A204.1 (cell line): ENCODE measurements at regions not wholly inside any gene's neighbourhood (a gene's known extent, or its start where the extent isn't known, plus 50 kb on each side); places are given as distances from the start of the nearest gene placed in this dataset.
A peak's percentile ranks its signal among the peaks of the same experiment; 100 is the strongest.
"Not testable (repeated sequence)": the region's sequence is repeated elsewhere in the genome, so short reads cannot be mapped to it uniquely, and the experiment has no call there.

ENCODE experiments used
- FAIRE-seq: peaks from 2 replicates; lab custom pipeline; 2012; peaks lifted over from hg19 to GRCh38; lab: Jason Lieb, UNC

DNA sequence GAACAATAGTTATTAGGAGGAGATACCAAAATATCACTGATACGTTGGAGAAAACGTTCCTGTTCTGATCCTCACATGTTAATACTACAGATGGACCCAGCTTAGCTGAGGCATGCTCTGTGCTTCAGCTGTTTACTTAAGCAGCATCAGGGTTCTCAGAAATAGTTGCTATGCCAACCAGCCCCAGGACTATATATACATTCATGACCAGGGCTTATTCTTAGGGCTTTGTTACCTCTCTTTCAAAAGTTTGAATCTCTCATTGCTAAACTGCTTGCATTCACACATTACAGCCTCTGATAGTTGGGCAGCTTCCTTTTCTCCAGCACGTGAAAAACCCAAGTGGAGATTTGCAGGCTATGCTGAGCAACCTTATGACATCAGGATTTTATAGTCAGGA lies 800.4 kb downstream of the DIAPH3 start:
- no peak for FAIRE-seq

DNA sequence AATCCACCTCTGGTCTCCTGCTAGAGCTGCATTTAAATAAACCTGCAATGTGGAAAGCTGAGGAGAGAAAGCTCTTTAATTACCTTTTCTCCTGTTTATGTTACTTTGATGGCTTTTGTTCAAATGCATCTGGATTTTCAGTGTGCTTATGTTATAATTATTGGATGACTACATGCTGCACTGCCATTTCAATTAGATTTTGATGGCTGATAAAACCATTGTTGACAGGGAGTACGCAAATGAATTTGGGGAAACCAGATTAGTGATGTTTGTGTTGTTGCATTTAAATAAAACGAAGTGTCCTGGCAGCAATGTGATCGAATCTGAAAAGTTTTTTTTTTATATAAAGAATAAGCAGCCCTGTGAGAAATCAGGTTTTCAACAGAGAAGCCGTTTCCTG lies 799.8 kb downstream of the DIAPH3 start:
- no peak for FAIRE-seq

DNA sequence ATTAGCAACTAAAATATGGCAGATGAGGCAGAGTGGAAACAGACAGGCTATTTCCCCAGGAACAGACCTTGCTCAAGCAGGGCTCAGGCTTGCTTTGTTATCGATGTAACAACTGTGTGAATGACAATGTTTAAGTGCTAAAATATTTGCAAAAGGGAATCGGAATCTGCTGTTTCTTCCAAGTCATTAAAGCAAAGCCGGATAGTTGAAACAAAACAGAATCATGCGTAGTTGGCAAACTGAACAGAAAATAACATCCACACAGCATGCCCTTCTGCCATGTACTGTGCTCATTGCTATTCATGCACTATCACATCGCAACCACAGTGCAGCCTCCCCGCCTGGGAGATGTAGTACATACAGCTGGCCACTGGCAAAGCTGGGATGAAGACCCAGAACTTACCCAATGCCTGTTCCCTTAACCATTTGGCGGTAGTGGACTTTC lies 799.1 kb downstream of the DIAPH3 start:
- FAIRE-seq = no peak

DNA sequence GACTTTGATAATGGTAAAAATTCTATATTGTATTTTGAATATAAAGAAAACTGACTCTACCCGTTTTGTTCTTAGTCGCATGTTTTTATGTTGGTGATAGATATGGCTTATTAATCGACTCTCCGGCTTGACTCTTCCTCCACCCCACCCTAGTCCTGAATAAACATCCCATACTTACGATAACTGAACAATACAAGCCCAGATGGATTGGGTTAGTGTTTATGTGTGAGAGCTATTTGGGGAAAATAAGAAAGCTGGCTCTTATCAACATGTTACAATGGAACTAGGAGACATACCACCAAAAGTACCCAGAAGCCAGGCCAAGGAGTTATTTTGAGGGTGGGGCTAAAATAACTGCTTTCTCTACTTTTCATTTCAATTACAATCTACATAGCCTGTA lies 796.3 kb downstream of the DIAPH3 start:
- FAIRE-seq = no peak

DNA sequence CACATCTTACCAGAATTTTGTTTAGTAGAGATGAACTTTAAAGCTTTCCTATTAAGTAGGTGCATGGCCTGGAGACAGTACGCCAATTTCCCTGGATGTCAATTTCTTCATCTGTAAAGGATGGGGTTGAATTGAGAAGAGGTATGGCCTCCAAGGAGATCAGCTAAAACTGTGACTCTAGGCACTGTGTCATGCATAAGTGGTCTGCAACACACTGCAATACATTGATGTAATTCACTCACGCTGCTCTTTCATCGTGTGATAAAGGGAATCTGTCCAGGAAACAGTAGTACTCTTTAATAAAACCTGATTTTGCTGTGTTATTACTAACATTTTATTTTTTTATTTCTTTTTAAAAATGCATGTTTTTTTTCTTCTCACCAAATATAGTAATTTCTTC lies 795.8 kb downstream of the DIAPH3 start:
- FAIRE-seq = no peak

DNA sequence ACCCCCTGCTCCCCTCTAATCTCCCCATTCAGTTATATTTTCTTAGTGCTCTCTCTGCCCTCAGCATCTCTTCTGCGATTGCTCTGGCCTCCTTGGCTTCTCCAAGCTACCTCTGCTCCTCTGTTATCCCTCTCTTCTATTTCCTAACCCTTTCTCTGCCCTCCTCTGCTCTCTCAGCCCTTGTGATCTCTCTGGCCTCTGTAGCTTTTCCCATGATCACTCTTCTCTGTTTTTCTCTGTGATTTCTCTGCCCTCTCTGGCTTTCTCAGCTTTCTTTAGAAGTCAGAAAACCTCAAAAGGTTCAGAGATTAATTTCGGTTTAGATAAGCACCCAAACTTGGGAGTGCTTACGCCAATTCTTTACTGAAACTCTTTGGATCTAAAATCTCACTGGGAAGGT lies 795.0 kb downstream of the DIAPH3 start:
- FAIRE-seq = no peak

DNA sequence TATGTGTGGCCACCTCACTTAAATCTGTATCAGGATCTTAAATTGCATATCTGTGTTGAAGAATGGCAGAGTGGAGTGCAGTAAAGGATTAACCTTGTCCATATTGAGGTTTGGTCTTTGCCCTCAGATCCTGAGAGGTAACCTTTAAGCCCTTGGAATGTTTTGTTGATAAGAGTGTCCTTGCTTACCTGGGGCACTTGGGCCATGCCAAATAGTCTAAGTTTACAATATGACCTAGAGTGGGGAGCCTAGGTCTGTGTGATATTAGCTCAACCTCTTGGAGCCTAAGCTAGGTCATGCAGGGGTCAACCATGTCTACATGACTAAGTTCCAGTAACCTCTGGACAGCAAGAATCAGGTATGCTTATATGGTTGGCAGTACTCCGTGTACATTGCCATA lies 792.5 kb downstream of the DIAPH3 start:
- FAIRE-seq = no peak

DNA sequence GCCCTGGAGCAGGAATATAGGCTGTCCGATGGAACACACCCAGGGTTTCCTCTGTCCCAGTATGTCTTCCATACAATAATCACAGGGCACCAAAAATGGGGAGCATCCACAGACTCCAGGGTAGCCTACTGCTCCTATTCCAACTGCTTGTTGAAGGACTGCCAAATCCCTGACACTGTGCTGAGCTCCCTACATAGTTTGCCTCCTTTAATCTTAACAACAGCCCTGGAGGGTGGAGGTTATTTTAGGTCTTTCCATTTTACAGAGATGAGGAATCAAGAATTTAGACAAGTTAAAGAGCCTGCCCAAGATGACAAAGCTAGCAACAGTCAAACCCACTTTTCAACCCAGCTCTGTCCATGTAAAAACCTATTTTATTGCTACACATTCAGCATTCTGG lies 790.4 kb downstream of the DIAPH3 start:
- no peak for FAIRE-seq

DNA sequence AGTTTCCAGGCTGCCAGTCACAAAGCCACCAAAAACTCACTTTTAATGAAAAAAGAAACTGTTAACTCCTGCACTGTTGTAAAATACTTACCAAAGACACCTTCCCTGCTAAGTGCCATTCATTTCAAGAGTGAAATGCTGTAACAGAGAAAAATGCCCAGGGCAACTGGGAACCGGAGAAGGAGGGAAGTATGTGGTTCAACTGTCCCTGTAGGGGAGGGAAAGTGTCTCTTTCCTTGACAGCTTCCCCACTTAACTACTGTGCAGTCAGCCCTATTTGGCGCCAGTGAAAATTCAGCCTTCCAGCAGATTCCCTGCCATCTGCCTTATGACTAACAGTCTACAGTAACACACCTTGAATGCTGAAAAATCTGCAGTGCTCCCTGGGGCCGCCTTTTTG lies 789.0 kb downstream of the DIAPH3 start:
- FAIRE-seq = no peak

DNA sequence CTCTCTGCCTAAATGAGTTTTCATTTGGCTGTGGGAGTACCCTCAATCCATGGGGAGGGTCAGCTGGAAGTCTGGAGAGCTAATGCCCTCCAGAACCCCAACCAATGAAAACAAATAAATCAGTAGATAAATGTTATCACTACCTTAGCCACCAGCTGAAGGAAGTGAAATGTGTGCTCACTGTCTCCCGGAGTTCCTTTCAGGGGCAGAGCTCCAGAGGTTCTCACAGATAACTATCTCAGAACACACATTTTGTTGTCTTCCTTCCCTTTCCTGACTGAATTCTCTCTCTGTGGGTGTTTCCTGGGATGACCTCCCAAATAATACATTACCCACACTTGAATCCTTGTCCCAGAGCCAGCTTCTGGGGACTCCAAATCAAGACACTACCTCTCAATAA lies 779.6 kb downstream of the DIAPH3 start:
- no peak for FAIRE-seq

DNA sequence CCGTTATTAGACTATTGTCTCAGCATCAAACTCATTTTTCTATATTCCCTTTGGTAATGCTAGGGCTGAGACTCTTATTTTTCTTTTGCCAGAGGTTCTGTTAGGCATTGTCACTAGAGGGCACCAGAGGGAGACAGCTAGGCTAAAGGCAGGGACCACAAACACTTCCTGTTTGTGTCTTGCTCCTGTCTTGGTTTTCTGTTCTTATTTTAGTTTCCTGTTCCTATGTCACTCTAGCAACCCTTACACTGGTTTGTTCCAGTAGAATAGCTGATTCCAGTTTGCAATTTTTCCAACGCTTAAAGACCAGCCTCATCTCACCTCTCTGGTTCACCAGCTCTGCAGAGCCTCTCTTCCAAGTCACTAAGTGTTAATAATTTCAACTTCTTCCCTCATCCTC lies 772.0 kb downstream of the DIAPH3 start:
- FAIRE-seq = peak; percentile 80

DNA sequence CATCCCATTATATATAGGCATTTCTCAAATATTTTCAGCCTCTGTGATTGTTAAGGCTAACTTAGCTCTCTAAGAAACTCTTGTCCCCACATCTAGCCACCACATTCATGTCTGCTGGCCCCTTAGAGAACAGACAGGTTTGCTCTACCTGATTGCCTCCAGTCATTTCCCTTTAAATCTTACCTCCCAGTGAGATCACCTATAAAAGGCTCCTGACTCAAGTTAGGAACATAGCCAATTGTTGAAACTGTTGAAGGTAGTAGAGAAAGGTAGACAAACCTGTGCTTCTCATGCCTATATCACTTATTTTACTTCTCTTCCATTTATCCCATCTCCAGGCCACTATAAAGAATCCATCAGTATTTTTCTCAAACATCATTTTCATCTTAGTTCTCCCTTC lies 771.4 kb downstream of the DIAPH3 start:
- no peak for FAIRE-seq

DNA sequence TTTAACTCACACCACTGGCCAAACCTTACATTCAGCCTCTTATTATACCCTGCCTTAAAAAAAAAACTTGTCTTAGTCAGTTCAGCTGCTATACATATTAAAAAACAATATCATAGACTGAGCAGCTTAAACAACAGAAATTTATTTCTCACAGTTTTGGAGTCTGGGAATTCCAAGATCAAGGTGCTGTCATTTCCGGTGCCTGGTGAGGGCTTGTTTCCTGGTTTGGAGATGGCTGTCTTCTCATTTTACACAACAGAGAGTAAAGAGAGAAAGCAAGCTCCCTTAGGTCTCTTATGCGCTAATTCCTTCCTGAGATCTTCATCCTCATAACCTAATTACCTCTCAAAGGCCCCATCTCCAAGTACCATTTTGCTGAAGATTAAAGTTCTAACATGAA lies 769.2 kb downstream of the DIAPH3 start:
- no peak for FAIRE-seq

DNA sequence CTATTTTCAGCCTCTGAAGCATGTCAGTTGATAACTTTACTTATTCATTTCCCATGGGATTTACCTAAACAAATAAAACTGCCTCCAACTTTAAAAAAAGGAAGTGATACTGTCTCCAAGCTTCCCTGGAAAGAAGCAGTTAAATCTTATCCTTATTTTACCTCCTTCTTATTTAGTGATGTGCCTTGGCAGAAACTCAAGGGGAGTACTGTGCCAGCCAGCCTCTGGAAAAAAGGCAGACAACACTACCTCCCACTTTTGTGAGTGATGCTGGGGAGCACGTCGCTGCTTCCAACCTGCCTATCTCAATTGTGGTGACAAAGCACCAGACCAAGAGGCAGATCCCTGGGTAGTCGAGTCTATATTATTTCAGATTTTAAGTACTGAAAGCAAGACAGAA lies 765.6 kb downstream of the DIAPH3 start:
- no peak for FAIRE-seq

DNA sequence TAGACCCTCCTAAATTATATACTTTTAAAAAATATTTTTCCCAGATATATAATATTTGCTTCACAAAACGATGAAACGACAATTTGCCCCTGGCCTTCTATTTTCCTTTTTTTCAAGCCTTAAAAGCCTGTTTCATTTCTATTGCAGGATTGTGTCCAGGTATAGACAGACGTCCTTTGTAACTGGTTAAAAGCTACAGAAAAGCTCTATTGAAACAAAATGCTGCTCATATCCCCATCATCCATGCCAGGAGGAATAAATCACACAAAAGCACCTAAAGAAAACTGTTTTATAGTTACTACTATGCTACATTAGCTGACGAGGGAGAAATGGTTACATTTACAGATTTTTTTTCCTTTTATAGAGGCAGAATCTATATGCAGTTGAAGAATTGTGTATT lies 765.1 kb downstream of the DIAPH3 start:
- no peak for FAIRE-seq

DNA sequence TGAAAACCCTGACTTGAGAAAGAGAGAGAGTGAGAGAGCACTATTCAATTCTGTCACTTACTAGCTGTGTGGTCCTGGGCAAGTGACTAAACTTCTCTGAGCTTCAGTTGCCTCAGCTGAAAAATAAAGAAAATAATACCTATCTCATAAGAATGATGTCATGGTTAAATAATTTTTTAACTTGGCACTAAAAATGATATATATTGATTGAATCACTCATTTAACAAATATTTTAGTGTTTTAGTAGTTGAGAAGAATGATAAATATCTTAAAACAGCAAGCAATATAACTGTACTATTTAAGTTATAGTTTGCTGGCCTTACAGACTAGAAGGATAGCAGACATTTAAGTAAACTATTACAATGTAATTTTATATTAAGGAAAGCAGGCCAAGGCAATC lies 764.2 kb downstream of the DIAPH3 start:
- FAIRE-seq = no peak

DNA sequence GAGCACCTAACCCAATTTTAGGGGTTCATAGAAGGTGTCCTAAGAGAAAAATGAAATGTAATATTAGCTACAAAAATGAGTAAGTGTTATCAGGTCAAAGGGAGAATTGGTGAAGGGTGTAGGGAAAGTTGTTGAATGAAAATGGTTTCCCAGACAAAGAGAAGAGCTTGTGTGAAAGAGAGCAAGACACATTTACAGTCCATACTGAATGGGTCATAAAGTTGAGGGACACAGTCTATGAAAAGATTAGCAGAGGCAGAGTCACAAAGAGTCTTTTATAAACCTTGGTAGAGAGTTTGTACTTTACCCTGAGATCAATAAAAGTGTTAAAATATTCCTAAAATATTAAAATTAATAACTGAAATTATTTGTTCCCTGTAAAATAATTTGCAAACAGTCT lies 759.4 kb downstream of the DIAPH3 start:
- FAIRE-seq = no peak

DNA sequence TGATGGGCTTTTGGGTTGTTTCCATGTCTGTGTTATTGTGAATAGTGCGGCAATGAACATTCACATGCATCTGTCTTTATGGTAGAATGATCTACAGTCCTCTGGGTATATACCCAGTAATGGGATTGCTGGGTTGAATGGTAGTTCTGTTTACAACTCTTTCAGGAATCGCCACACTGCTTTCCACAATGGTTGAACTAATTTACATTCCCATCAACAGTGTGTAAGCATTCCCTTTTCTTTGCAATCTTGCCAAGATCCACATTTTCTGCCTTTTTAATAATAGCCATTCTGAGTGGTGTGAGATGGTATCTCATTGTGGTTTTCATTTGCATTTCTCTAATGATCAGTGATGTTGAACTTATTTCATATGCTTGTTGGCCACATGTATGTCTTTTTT lies 756.5 kb downstream of the DIAPH3 start:
- not testable (repeated sequence) for FAIRE-seq

DNA sequence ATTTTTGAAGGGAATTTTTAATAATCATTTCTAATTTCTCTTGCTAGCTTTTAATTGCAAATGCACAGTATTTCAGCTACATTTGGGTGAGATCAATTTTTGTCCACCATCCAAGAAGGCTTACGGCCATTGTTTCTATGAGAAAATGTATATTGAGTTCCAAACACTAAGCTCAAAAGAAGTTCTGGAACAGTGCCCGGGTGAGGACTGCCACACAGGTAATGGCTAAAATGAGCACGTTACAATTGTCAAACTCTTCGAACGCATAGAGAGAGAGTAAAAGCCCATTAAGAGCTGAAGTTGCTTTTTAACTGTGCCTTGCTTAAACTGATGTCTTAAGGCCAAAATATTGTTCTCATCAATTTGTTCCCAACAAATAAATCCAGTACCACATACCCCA lies 755.0 kb downstream of the DIAPH3 start:
- no peak for FAIRE-seq

DNA sequence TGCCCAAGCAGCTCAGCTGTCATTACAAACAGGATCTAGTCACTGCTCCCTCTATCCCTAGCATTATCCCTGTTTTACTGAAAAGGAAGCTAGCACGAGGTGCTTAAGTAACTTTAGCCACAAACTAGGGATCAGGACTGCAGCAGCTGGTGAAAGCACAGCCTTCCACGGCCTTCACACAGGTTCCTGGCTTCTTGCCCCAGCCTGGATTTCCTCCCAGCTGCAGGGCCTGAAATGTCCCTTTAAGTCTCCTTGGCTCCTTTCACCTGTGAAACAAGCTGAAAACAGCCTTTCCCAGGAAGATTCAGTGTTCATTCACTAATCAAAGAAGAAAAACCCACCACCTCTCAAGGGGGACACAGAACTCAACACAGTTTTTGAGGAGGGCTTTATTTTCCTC lies 754.5 kb downstream of the DIAPH3 start:
- no peak for FAIRE-seq

DNA sequence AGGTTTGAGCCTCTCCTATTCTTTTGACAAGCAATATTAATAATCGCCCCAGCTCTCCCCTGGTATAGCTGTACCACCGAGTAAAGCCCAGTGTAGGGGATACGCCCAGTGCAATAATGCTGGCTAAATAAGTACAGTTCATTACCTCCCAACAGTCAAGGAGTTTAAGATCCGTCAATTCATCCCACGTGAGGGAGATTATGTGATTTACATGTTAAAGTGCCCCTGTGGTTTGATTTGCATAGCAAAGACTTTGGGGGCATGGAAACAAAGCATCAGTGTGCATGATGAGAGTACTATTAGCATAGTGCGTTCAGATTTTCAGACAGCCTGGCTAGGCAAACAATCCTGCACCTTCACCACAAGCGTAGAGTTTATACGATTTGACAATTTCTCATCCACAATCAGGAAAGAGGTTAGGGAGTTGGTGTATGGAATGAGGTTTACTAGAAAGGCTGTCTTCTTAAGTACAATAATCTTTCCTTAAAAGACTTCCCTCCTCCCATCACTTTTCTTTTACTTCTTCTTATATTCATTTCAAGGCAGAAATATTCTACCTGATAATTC lies 754.0 kb downstream of the DIAPH3 start:
- no peak for FAIRE-seq

DNA sequence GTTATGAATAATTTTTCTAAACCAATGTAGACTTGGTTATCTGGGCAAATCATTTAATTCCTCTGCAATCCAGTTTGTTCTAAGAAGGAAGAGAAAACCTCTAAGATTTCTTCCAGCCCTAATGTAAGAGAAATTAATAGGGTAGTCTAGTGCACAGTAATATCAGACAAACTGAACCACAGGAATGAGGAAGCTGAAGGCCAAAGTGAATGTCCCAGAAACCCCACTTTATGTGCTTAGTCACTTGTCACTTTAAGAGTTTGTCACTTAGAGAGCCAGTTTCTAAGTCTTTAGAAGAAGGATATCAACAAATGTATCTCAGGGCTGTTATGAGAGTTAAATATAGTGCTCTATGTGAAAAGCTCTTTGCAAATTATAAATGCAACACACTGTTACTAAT lies 750.6 kb downstream of the DIAPH3 start:
- FAIRE-seq = no peak

DNA sequence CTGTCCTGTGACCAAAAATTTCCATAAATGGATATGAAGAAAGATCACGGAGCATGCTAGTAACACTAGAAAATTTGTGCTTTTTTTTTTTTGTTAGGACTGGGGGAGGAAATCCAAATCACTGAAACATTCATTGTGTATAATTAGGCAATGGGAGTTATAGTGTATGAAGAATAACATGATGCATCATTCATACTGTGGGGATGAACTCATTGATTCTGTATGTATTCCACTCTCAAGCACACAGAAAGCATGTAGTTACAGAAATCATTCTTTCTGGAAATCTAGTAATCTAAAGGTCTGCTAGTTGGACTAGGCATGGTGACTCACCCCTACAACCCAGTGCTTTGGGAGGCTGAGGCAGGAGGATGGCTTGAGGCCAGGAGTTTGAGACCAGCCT lies 749.7 kb downstream of the DIAPH3 start:
- FAIRE-seq = no peak

DNA sequence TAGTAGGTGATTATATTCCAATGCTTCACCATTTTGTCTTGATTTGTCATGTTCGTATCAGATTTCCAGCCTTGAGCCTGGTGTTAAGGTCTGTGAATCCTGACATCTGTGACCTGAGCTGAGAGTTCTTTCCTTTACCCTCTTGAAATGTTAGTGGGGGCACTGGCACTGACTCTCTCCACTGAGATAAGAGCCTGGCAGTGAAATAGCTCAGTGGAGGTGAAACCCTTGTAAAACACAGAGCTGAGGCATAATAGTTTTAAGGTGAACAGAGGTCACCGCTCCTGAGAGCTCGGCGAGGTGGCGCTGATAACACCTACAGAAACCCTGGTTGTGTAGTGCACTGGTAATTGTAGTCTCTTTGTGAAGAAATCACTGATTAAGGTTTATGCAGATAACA lies 748.2 kb downstream of the DIAPH3 start:
- no peak for FAIRE-seq

DNA sequence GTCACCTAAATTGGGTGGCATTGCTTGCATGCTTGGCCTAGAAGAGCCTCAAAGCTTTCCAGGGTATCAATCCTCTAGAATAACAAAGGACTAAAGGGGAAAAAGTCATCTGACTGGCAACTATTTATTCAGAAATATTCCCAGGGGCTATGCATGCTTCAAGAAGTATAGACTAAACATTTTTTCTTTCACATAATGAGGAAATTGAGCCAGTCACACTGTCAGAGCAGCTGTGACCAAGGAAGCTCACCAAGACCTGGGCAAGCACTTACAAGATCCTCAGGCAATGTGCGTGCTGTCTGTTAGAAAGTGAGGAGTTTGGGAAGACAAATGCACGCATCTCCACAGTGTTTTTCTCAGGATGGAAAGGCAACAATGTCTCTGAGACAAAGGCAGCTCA lies 747.2 kb downstream of the DIAPH3 start:
- no peak for FAIRE-seq
